SKM-1 (cell line): ENCODE measurements at regions not wholly inside any gene's neighbourhood (a gene's known extent, or its start where the extent isn't known, plus 50 kb on each side); places are given as distances from the start of the nearest gene placed in this dataset.
"Not testable (repeated sequence)": the region's sequence is repeated elsewhere in the genome, so short reads cannot be mapped to it uniquely, and the experiment has no call there.

Experiments
- DNase-seq: peaks from one replicate; lab custom pipeline; 2025; ENCODE audit not compliant: unreplicated experiment; lab: John Stamatoyannopoulos, UW

GRCh38 chr11:96969251-96969650, 579.4 kb downstream of the JRKL start:
- DNase-seq = no peak

GRCh38 chr11:96978751-96979150, 588.9 kb downstream of the JRKL start:
- no peak for DNase-seq

- no peak for DNase-seq
These were observed 596.7 kb downstream of the JRKL start for GRCh38 chr11:96986516-96986915.

- DNase-seq = no peak
These were observed 601.1 kb downstream of the JRKL start for GRCh38 chr11:96990914-96991313.

GRCh38 chr11:97000481-97000880, 610.7 kb downstream of the JRKL start:
- DNase-seq = no peak

- DNase-seq = no peak
These were observed 617.5 kb downstream of the JRKL start for GRCh38 chr11:97007283-97007682.

- no peak for DNase-seq
These were observed 619.8 kb downstream of the JRKL start for GRCh38 chr11:97009613-97010012.

- DNase-seq = not testable (repeated sequence)
These were observed 621.2 kb downstream of the JRKL start for GRCh38 chr11:97010997-97011396.

- no peak for DNase-seq
These were observed 625.5 kb downstream of the JRKL start for GRCh38 chr11:97015327-97015726.

GRCh38 chr11:97019305-97019704, 629.5 kb downstream of the JRKL start:
- no peak for DNase-seq

GRCh38 chr11:97019754-97020153, 629.9 kb downstream of the JRKL start:
- no peak for DNase-seq

- no peak for DNase-seq
These were observed 633.1 kb downstream of the JRKL start for GRCh38 chr11:97022955-97023354.

- no peak for DNase-seq
These were observed 639.1 kb downstream of the JRKL start for GRCh38 chr11:97028836-97029406.

GRCh38 chr11:97033178-97033577, 643.4 kb downstream of the JRKL start:
- DNase-seq = no peak

GRCh38 chr11:97048481-97048880, 658.7 kb downstream of the JRKL start:
- DNase-seq = no peak

- DNase-seq = no peak
These were observed 670.4 kb downstream of the JRKL start for GRCh38 chr11:97060184-97060583.

GRCh38 chr11:97069160-97069559, 679.3 kb downstream of the JRKL start:
- DNase-seq = no peak

GRCh38 chr11:97072420-97072819, 682.6 kb downstream of the JRKL start:
- no peak for DNase-seq

GRCh38 chr11:97076666-97077065, 686.9 kb downstream of the JRKL start:
- DNase-seq = not testable (repeated sequence)

- no peak for DNase-seq
These were observed 688.6 kb downstream of the JRKL start for GRCh38 chr11:97078443-97078842.

GRCh38 chr11:97079244-97079643, 689.4 kb downstream of the JRKL start:
- no peak for DNase-seq

- DNase-seq = no peak
These were observed 697.6 kb downstream of the JRKL start for GRCh38 chr11:97087419-97087818.

- no peak for DNase-seq
These were observed 703.0 kb downstream of the JRKL start for GRCh38 chr11:97092823-97093222.

- DNase-seq = not testable (repeated sequence)
These were observed 712.4 kb downstream of the JRKL start for GRCh38 chr11:97102180-97102579.
